ENCODE measurements at regions not wholly inside any gene's neighbourhood (a gene's known extent, or its start where the extent isn't known, plus 50 kb on each side); places are given as distances from the start of the nearest gene placed in this dataset.
"Not testable (repeated sequence)": the region's sequence is repeated elsewhere in the genome, so short reads cannot be mapped to it uniquely, and the experiment has no call there.

DNA sequence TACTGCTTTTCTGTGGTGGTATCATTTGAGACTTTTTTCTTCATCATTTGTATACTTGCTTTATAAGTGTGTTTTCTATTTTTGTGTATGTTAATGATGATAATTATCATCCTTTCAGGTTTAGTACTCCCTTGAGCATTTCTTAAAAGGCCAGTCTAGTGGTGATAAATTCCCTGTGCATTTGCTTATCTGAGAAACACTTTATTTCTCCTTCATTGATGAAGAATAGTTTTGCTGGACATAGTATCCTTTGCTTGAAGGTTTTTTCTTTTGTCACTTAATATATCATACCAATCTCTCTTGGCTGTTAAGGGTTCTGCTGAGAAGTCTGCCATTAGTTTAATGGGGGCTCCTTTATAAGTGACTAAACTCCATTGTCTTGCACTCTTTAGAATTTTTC lies 123.2 kb upstream of the IRAK1BP1 start:
- Histone ChIP-seq H3K27me3 (ENCODE audit: insufficient read depth, low read depth) (no peaks in the 10 kb centered on the region), H2AFZ (no peak overlapping the region), H3K4me3 (no peak overlapping the region), H3K79me2 (ENCODE audit: low read depth) (no peaks in the 10 kb centered on the region), H3K9me2 (ENCODE audit: insufficient read depth) (no peaks in the 10 kb centered on the region), H4K20me1 (ENCODE audit: insufficient read depth) (no peaks in the 10 kb centered on the region), H3K9me3 (ENCODE audit: insufficient read depth, low read depth) (no peaks in the 10 kb centered on the region), H3K36me3 (ENCODE audit: low read depth) (no peaks in the 10 kb centered on the region), H3K4me1 (replicated peaks; ENCODE audit: insufficient read depth) (no peaks in the 10 kb centered on the region), H3K27ac (no peak overlapping the region), H3K4me2 (no peak overlapping the region), H3F3A (ENCODE audit: insufficient read depth, low read depth) (no peaks in the 10 kb centered on the region)
- DNase-seq: no peak
- TF ChIP-seq, protein P1, sequence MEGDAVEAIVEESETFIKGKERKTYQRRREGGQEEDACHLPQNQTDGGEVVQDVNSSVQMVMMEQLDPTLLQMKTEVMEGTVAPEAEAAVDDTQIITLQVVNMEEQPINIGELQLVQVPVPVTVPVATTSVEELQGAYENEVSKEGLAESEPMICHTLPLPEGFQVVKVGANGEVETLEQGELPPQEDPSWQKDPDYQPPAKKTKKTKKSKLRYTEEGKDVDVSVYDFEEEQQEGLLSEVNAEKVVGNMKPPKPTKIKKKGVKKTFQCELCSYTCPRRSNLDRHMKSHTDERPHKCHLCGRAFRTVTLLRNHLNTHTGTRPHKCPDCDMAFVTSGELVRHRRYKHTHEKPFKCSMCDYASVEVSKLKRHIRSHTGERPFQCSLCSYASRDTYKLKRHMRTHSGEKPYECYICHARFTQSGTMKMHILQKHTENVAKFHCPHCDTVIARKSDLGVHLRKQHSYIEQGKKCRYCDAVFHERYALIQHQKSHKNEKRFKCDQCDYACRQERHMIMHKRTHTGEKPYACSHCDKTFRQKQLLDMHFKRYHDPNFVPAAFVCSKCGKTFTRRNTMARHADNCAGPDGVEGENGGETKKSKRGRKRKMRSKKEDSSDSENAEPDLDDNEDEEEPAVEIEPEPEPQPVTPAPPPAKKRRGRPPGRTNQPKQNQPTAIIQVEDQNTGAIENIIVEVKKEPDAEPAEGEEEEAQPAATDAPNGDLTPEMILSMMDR (conservative IDR thresholded peaks at IDR 0.05): no peak
- TF ChIP-seq EZH2 (IDR thresholded peaks at IDR 0.05; ENCODE audit: low read depth): no peak
- ChIA-PET POLR2A (ENCODE audit: unreplicated experiment) (no interaction called here), CTCF (no interaction called here)
- no TSS peak for BruUV-seq (replicated peaks)
- intact Hi-C loops (cut with micrococcal nuclease; ENCODE audit: unreplicated experiment): no loop called here

DNA sequence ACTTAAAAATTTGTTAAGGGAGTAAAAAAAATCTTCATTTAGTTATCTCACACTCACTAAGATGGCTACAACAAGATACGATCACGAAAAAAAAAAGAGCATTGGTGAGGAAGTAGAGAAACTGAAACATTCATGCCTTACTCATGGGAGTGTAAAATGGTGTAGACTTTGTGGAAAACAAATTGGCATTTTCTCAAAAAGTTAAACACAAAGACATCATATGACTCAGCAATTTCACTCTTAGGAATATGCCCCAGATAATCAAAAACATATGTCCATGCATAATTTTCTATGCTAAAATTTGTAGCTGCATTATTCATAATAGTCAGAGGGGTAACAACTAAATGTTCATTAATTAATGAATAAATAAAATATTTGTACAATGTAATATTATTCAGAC lies 120.9 kb upstream of the IRAK1BP1 start:
- H3F3A ChIP-seq (ENCODE audit: insufficient read depth, low read depth): no peaks in the 10 kb centered on the region
- no peak overlapping the region for H3K4me3 ChIP-seq
- no TSS peak for BruUV-seq (replicated peaks)
- H3K4me2 ChIP-seq: no peak overlapping the region
- TF ChIP-seq, protein P1 (conservative IDR thresholded peaks at IDR 0.05): no peak
- TF ChIP-seq EZH2 (IDR thresholded peaks at IDR 0.05; ENCODE audit: low read depth): no peak
- H4K20me1 ChIP-seq (ENCODE audit: insufficient read depth): no peaks in the 10 kb centered on the region
- POLR2A ChIA-PET (ENCODE audit: unreplicated experiment): no interaction called here
- no peaks in the 10 kb centered on the region for H3K27me3 ChIP-seq (ENCODE audit: insufficient read depth, low read depth)
- CTCF ChIA-PET: no interaction called here
- intact Hi-C loops (cut with micrococcal nuclease; ENCODE audit: unreplicated experiment): no loop called here
- H2AFZ ChIP-seq: no peak overlapping the region
- no peaks in the 10 kb centered on the region for H3K9me2 ChIP-seq (ENCODE audit: insufficient read depth)
- no peaks in the 10 kb centered on the region for H3K36me3 ChIP-seq (ENCODE audit: low read depth)
- DNase-seq: no peak
- H3K79me2 ChIP-seq (ENCODE audit: low read depth): no peaks in the 10 kb centered on the region
- no peaks in the 10 kb centered on the region for H3K4me1 ChIP-seq (replicated peaks; ENCODE audit: insufficient read depth)
- H3K9me3 ChIP-seq (ENCODE audit: insufficient read depth, low read depth): no peaks in the 10 kb centered on the region
- no peak overlapping the region for H3K27ac ChIP-seq

DNA sequence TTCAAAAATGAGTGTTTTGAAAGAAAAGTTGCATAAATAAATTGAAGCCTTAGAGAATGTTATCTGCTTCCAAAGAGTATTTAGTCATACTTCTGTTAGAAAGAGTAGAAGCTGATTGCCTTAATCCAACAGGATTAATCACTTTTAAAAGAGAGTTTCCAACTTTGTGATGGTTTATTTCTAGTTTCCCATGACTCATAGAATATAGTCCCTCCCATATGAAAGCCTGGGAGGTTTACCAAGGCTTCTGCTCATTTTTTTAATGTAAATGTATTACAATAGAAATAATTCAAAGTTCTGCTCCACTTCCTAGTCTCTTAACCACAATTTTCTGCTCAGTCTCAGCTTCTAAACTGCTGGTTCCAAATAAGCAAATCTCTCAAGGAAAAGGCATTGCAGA lies 118.0 kb upstream of the IRAK1BP1 start:
- no peak for DNase-seq
- H3K4me2 ChIP-seq: no peak overlapping the region
- no peak overlapping the region for H3K4me3 ChIP-seq
- no peaks in the 10 kb centered on the region for H4K20me1 ChIP-seq (ENCODE audit: insufficient read depth)
- intact Hi-C loops (cut with micrococcal nuclease; ENCODE audit: unreplicated experiment): no loop called here
- H3K9me2 ChIP-seq (ENCODE audit: insufficient read depth): no peaks in the 10 kb centered on the region
- no peak for TF ChIP-seq EZH2 (IDR thresholded peaks at IDR 0.05; ENCODE audit: low read depth)
- TF ChIP-seq, protein P1 (conservative IDR thresholded peaks at IDR 0.05): no peak
- H3K4me1 ChIP-seq (replicated peaks; ENCODE audit: insufficient read depth): no peaks in the 10 kb centered on the region
- no peaks in the 10 kb centered on the region for H3K79me2 ChIP-seq (ENCODE audit: low read depth)
- BruUV-seq (replicated peaks): no TSS peak
- no peaks in the 10 kb centered on the region for H3F3A ChIP-seq (ENCODE audit: insufficient read depth, low read depth)
- H3K36me3 ChIP-seq (ENCODE audit: low read depth): no peaks in the 10 kb centered on the region
- POLR2A ChIA-PET (ENCODE audit: unreplicated experiment): no interaction called here
- no peaks in the 10 kb centered on the region for H3K27me3 ChIP-seq (ENCODE audit: insufficient read depth, low read depth)
- H3K9me3 ChIP-seq (ENCODE audit: insufficient read depth, low read depth): no peaks in the 10 kb centered on the region
- CTCF ChIA-PET: no interaction called here
- H2AFZ ChIP-seq: no peak overlapping the region
- no peak overlapping the region for H3K27ac ChIP-seq

DNA sequence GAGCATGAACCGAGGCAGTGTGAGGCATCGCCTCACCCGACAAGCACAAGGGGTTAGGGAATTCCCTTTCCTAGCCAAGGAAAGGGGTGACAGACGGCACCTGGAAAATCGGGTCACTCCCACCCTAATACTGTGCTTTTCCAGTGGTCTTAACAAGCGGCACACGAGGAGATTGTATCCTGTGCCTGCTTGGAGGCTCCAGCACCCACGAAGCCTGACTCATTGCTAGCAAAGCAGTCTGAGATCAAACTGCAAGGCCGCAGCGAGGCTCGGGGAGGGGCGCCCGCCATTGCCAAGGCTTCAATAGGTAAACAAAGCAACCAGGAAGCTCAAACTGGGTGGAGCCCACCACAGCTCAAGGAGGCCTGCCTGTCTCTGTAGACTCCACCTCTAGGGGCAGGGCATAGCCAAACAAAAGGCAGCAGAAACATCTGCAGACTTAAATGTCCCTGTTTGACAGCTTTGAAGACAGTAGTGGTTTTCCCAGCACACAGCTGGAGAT lies 109.0 kb upstream of the IRAK1BP1 start:
- H3K27me3 ChIP-seq (ENCODE audit: insufficient read depth, low read depth); H3K9me2 ChIP-seq (ENCODE audit: insufficient read depth); H3K4me1 ChIP-seq (replicated peaks; ENCODE audit: insufficient read depth); CTCF ChIA-PET; BruUV-seq (replicated peaks); H4K20me1 ChIP-seq (ENCODE audit: insufficient read depth); H3K79me2 ChIP-seq (ENCODE audit: low read depth); H3K4me2 ChIP-seq; H3F3A ChIP-seq (ENCODE audit: insufficient read depth, low read depth); H3K27ac ChIP-seq; H3K9me3 ChIP-seq (ENCODE audit: insufficient read depth, low read depth); H2AFZ ChIP-seq; intact Hi-C loops (cut with micrococcal nuclease; ENCODE audit: unreplicated experiment); POLR2A ChIA-PET (ENCODE audit: unreplicated experiment); H3K4me3 ChIP-seq; H3K36me3 ChIP-seq (ENCODE audit: low read depth): not testable (repeated sequence)
- peak in 1 of 2 experiments; percentile 18 for DNase-seq

Measured in PC-9 (cell line).